ENCODE measurements at regions not wholly inside any gene's neighbourhood (a gene's known extent, or its start where the extent isn't known, plus 50 kb on each side); places are given as distances from the start of the nearest gene placed in this dataset.
A peak's percentile ranks its signal among the peaks of the same experiment; 100 is the strongest.
"Not testable (repeated sequence)": the region's sequence is repeated elsewhere in the genome, so short reads cannot be mapped to it uniquely, and the experiment has no call there.

GRCh38 chr6:137933696-137934095 lies 66.6 kb downstream of the TNFAIP3 start:
- DNase-seq, result no peak

GRCh38 chr6:137936798-137937197 lies 69.7 kb downstream of the TNFAIP3 start:
- DNase-seq, result no peak

- DNase-seq, result no peak
Observed at GRCh38 chr6:137937834-137938233, 70.8 kb downstream of the TNFAIP3 start.

- no peak for DNase-seq
Observed at GRCh38 chr6:137938770-137939379, 71.8 kb downstream of the TNFAIP3 start.

- no peak for DNase-seq
Observed at GRCh38 chr6:137941995-137942394, 74.9 kb downstream of the TNFAIP3 start.

GRCh38 chr6:137942736-137943135 lies 75.7 kb downstream of the TNFAIP3 start:
- DNase-seq, result no peak

- not testable (repeated sequence) for DNase-seq
Observed at GRCh38 chr6:137944381-137944780, 77.3 kb downstream of the TNFAIP3 start.

- DNase-seq, result peak; percentile 76
Observed at GRCh38 chr6:137944793-137945498, 77.9 kb downstream of the TNFAIP3 start.

GRCh38 chr6:137949686-137950390 lies 82.8 kb downstream of the TNFAIP3 start:
- DNase-seq, result no peak

GRCh38 chr6:137950581-137950980 lies 83.5 kb downstream of the TNFAIP3 start:
- DNase-seq, result no peak

GRCh38 chr6:137951064-137951597 lies 84.1 kb downstream of the TNFAIP3 start:
- no peak for DNase-seq

GRCh38 chr6:137952247-137952646 lies 85.2 kb downstream of the TNFAIP3 start:
- DNase-seq, result no peak

GRCh38 chr6:137953761-137954160 lies 86.7 kb downstream of the TNFAIP3 start:
- no peak for DNase-seq

GRCh38 chr6:137954253-137954652 lies 87.2 kb downstream of the TNFAIP3 start:
- DNase-seq, result no peak

- no peak for DNase-seq
Observed at GRCh38 chr6:137956098-137956488, 89.0 kb downstream of the TNFAIP3 start.

- no peak for DNase-seq
Observed at GRCh38 chr6:137957471-137957870, 90.4 kb downstream of the TNFAIP3 start.

GRCh38 chr6:137958811-137959565 lies 91.9 kb downstream of the TNFAIP3 start:
- DNase-seq, result peak; percentile 71

- DNase-seq, result no peak
Observed at GRCh38 chr6:137962725-137963124, 95.7 kb downstream of the TNFAIP3 start.

- DNase-seq, result no peak
Observed at GRCh38 chr6:137964876-137965275, 97.8 kb downstream of the TNFAIP3 start.

- peak; percentile 63 for DNase-seq
Observed at GRCh38 chr6:137967689-137968454, 100.8 kb downstream of the TNFAIP3 start.

- no peak for DNase-seq
Observed at GRCh38 chr6:137968455-137968804, 101.4 kb downstream of the TNFAIP3 start.

- DNase-seq, result peak; percentile 79
Observed at GRCh38 chr6:137968901-137969300, 101.8 kb downstream of the TNFAIP3 start.
